NCI-H187 (cell line): ENCODE measurements at regions not wholly inside any gene's neighbourhood (a gene's known extent, or its start where the extent isn't known, plus 50 kb on each side); places are given as distances from the start of the nearest gene placed in this dataset.

Experiments
- DNase-seq, 2 experiments: peaks; one replicate each; lab custom pipeline; 2025; lab: John Stamatoyannopoulos, UW

- no peak for DNase-seq
Observed at GRCh38 chr13:107252428-107252827, 684.5 kb upstream of the ARGLU1 start.

GRCh38 chr13:107252021-107252420, 684.1 kb upstream of the ARGLU1 start:
- no peak for DNase-seq

DNA sequence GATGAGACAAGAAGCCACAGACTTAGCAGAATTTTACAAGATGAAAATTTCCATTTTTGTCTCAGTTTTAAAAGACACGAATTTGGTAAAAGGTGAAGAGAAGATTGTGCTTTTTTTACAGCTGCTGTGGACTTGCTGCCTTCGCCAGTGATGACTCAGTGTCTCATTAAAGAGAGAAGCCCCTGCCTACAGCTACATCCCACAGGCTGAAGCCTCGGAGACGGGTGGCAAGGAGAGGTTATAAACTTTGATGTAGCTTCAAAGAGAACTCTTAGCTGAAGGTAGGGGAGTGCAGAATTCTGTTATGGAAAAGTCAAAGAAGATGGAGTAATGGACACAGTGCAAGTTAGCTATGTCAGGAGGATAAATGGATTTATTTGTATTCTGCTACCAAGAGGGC, 683.4 kb upstream of the ARGLU1 start:
- no peak for DNase-seq

GRCh38 chr13:107250628-107251027, 682.7 kb upstream of the ARGLU1 start:
- no peak for DNase-seq

DNA sequence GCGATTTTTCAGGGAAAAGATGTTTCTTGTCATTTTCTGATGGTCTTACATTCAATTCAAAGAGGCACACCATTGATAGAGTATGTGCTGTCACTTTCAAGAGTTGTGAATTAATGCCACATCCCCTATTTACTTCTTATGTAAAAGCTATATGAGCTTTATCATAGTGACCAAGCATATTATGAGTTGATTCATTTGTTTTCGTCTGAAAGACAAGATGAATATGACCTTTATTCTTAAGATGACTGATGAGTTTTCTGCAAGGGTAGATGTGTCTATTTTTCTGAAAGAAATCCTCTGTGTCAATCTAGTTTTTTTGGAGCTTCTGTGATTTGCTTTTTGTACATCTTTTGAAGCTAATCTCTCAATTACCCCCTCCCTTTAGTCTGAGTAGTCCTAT, 676.3 kb upstream of the ARGLU1 start:
- DNase-seq = no peak

GRCh38 chr13:107242138-107242537, 674.2 kb upstream of the ARGLU1 start:
- DNase-seq = no peak

- DNase-seq = peak; percentile 53 to 59
Observed at GRCh38 chr13:107241381-107241780, 673.4 kb upstream of the ARGLU1 start.

GRCh38 chr13:107239213-107239612, 671.3 kb upstream of the ARGLU1 start:
- no peak for DNase-seq

GRCh38 chr13:107238262-107238981, 670.5 kb upstream of the ARGLU1 start:
- no peak for DNase-seq

- DNase-seq = no peak
Observed at GRCh38 chr13:107234319-107235073, 666.6 kb upstream of the ARGLU1 start.

DNA sequence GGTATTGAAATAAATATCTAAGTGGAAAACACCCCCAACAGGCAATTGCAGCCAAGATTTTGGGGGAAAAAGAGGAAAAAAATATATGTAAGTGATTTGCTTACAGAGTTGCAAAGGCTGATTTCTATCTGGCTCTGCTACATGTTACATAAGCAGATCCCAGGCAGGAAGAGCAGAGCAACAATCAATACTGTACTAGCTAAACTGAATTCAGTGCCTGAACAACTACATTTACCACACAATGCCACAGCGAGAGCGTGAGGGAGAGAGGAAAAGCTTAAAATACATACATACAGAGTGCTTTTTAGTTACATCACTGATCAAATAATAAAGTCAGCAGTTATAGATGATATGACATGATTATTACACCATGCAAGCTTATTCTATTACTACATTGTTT, 665.6 kb upstream of the ARGLU1 start:
- peak in 1 of 2 experiments; percentile 23 for DNase-seq

GRCh38 chr13:107231944-107232343, 664.0 kb upstream of the ARGLU1 start:
- no peak for DNase-seq

DNA sequence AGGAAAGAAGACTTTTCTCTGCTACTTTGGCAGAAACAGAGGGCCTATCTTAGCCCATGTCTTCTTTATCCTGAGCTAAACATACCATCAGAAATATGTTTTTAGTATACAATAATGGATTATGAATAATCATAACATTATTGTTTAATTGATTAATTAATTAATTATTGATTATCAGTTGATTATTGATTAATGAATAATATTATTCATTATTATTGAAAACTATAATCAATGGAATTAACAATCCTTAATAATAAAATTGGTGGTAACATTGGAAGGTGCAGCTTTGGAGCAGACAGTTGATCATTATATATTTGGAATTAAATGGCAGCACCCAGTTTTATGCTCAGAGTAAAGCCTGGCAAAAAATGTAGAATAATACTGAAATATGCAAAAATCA, 655.9 kb upstream of the ARGLU1 start:
- no peak for DNase-seq

GRCh38 chr13:107222597-107222996, 654.7 kb upstream of the ARGLU1 start:
- no peak for DNase-seq

DNA sequence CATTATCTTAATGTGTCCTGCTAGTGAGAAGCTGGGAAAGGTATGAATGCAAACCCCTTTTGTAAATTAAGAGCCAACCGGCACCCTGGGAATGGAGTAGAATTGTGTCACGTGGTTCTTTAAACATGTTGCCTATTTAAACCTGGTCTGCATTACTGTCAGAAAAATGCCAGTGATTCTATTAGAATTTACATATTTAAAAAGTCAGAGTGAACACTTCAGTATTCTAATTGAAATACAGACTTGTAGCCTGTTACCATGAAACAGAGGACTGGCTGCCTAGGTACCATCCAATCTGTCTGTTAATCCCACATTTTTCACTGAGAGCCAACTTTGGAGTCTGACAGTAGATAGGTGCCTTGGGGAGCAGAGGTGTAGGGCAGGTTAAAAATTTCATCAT, 652.3 kb upstream of the ARGLU1 start:
- no peak for DNase-seq

DNA sequence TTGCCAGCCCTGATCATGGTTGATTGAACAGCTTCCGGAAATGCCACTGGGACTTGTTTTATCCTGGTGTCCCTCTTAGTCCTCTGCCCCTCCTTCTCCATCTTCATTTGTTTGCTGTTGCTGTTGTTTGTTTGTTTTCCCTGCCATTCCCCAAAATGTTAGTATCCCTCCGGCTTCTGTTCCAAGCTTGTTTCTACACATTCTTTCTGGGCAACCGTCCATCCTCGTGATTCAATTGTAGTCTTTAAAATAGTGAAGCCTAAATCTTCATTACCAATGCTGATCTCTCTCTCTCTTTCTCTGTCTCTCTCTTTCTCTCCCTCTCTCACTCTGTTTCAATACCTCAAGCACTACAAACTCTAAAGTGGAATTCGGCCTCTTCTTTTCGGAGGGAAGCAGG, 649.3 kb upstream of the ARGLU1 start:
- peak in 1 of 2 experiments; percentile 71 for DNase-seq

- DNase-seq = no peak
Observed at GRCh38 chr13:107216046-107216755, 648.3 kb upstream of the ARGLU1 start.

DNA sequence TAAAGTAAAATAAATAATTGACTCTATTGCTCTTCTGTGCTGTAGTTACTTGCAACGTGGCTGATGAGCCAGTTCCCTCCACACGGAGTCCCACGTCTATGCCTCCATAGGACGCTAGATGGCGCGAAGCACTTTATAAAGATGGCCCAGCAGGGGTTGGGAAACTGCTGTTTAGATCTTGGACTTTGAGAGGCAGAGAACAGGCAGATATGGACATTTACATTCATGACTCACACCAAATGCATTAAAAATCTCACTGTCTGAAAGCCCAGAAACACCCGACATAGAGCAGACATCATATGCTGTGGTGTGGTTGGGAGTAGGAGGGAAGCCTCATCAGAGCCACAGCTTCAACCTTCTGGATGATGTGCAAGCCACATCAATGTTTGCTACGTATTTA, 643.1 kb upstream of the ARGLU1 start:
- DNase-seq = peak; percentile 98 to 99

- DNase-seq = peak; percentile 97 to 99
Observed at GRCh38 chr13:107210723-107211030, 642.7 kb upstream of the ARGLU1 start.

- peak in 1 of 2 experiments; percentile 99 for DNase-seq
Observed at GRCh38 chr13:107209824-107210722, 642.1 kb upstream of the ARGLU1 start.

GRCh38 chr13:107208889-107209288, 641.0 kb upstream of the ARGLU1 start:
- no peak for DNase-seq
